LHCN-M2 (cell line): ENCODE measurements at regions not wholly inside any gene's neighbourhood (a gene's known extent, or its start where the extent isn't known, plus 50 kb on each side); places are given as distances from the start of the nearest gene placed in this dataset.

Experiments
- DNase-seq: peaks from one replicate; pipeline ENCODE4 v3.0.0-alpha.2; 2012; ENCODE audit warnings: low read depth

- DNase-seq: no peak
Measured at GRCh38 chr10:90399782-90400181, 458.1 kb downstream of the HTR7 start.

GRCh38 chr10:90403211-90404000, 454.4 kb downstream of the HTR7 start:
- DNase-seq: no peak

GRCh38 chr10:90407131-90407530, 450.7 kb downstream of the HTR7 start:
- peak; percentile 51 for DNase-seq

DNA sequence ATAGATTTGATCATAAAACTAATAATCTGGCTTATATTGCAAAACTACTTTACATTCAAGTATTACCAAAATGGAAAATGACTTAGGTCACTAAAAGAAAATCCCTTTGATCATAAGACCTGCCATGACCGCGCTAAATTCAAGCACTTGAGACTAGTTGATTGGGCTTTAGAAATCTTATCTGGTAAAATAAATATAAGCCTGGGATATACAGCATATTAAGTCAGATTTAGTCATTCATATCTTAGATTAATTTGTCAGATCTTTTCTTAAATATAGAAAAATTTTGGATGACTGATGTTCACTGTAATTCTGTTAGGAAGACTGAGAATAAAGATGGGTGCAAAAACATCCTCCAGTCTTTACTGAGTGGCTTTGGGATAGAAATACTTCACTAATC, 450.0 kb downstream of the HTR7 start:
- no peak for DNase-seq

GRCh38 chr10:90412582-90412981, 445.3 kb downstream of the HTR7 start:
- DNase-seq: no peak

DNA sequence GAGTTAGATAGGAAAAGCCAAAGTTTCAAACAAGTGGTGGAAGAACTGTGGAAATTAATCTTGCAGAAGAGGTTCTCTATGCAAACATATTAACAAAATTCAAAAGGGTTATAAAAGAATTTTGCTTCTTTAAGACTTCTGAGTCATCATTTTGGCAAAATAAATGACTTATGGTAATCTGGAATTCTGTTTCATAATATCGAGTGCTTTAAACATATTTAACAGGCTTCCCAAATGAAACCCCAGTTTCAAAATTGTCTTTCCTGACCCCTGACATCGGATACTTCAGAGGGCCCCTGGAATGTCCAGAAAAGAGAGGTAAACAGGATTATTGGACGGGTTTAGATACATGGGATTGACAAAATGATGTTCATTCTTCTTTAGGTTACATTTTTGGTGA, 444.6 kb downstream of the HTR7 start:
- DNase-seq: peak; percentile 26

DNA sequence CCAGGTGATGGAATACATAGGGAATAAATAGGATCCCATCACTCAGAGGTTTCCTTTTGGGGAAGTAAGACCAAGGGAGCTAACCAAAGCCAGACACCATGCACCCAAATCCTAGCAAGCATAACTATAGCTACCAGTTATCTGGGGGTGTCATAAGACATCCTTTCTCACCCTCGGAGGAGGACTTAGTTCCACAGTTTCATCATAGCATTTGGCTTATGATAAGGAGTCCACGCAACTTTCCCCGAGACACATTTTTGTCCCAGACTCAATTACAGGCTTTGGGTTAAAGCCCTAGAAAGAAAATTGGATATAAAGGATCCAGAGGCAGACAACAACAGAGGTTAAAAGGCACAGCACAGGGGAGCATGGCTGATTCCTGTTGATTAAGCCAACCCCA, 442.9 kb downstream of the HTR7 start:
- no peak for DNase-seq

GRCh38 chr10:90417029-90417428, 440.8 kb downstream of the HTR7 start:
- DNase-seq: peak; percentile 64

- no peak for DNase-seq
Measured at GRCh38 chr10:90417476-90418210, 440.2 kb downstream of the HTR7 start.

DNA sequence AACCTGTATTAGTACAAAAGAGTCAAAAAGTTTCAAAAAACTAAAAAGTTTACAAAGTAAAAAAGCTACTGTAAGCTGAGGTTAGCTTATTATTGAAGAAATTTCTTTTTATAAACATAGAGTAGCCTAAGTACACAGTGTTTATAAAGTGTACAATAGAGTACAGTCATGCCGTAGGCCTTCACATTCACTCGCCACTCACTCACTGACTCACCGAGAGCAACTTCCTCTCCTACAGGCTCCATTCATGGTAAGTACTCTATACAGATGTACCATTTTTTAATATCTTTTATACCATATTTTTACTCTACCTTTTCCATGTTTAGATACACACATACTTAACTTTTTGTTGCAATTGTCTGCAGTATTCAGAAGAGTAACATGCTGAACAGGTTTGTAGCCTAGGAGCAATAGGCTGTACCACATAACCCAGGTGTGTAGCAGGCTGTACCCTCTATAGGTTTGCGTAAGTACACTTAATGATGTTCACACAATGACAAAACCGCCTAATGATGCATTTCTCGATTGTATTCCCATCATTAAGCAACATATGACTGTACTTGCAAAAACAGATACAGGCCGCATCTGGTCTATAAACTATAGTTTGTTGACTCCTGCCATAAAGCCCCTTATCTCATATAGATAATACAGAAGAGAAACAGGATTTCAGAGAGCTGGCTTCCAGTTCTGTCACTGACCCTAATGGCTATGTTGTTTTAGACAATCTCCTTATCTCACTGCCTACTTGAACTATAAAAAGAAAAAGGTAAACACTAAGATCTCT, 438.8 kb downstream of the HTR7 start:
- peak; percentile 76 for DNase-seq

DNA sequence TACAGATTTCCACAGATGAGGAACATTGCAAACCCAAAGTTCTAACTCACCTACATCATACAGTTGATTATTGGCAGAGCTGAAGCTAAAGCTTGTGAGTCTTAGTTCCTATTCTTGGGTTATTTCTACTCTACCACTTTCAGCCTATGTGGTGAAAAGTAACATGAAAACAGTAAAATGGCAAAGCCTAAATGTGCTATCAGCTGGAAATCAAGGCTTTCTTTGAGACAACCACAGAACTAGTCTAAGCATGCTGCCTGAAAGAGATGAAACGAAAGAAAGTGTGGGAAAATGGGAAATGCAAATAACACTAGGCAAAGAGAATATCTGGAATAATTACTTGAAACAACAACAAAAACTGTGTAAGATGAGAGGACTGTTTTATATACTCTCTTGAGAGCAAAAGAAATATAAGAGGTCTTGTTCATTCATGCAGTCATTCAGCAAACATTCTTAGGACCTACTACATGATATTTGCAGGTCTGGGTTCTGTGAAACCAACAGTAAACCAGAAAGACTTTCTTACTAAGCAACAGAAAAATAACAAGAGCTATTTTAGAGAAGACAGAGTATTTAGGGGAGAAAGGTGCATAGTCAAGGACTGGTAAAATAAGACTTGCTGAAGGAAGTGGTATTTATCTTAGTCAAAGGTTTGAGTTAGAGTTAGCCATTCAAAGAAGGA, 437.1 kb downstream of the HTR7 start:
- DNase-seq: no peak

DNA sequence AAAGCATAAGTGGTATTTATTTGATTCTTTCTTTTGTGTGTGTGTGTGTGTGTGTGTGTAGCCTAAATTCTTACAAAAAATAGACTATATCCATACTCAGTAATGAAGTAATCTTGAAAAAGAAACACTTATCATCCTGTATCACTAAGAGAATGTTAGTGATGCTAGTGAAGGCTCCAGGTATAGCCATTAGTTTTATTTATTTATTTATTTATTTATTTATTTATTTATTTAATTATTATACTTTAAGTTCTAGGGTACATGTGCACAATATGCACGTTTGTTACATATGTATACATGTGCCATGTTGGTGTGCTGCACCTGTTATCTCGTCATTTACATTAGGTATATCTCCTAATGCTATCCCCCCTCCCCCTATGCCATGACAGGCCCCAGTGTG, 436.0 kb downstream of the HTR7 start:
- DNase-seq: no peak

- DNase-seq: peak; percentile 52
Measured at GRCh38 chr10:90424730-90425129, 433.1 kb downstream of the HTR7 start.

DNA sequence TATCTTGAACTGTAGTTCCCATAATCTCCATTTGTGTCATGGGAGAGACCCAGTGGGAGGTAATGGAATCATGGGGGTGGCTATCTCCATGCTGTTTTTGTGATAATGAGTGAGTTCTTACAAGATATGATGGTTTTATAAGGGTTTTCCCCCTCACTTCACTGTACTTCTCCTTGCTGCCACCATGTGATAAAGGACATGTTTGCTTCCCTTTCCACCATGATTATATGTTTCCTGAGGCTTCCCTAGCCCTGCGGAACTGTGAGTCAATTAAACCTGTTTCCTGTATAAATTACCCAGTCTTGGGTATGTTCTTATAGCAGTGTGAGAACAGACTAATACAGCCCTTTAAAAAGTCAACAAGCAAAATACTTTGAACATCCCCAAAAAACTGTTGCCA, 427.7 kb downstream of the HTR7 start:
- DNase-seq: no peak

GRCh38 chr10:90432866-90433265, 425.0 kb downstream of the HTR7 start:
- DNase-seq: no peak

GRCh38 chr10:90435296-90435695, 422.5 kb downstream of the HTR7 start:
- DNase-seq: no peak

DNA sequence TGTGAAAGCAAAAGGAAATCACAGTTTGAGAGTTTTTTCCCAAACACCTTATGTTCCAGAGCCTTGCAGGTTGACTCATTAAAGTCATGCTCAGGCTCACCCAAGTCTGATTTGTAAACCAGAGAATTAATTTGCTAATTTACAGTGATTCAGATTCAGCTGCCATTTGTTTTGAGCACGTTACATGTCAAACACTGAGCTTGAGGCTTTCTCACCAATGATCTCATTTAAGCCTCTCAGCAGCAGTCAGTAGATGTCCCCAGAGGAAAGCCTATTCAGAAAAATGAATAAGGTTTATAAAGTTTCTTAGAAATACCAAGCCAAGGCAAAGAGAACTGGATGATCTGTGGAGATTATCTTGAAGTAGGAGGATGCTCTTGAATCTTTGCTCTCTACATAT, 420.4 kb downstream of the HTR7 start:
- DNase-seq: peak; percentile 31

- no peak for DNase-seq
Measured at GRCh38 chr10:90440870-90441269, 417.0 kb downstream of the HTR7 start.

GRCh38 chr10:90443342-90443741, 414.5 kb downstream of the HTR7 start:
- peak; percentile 21 for DNase-seq

- DNase-seq: no peak
Measured at GRCh38 chr10:90447831-90448230, 410.0 kb downstream of the HTR7 start.

DNA sequence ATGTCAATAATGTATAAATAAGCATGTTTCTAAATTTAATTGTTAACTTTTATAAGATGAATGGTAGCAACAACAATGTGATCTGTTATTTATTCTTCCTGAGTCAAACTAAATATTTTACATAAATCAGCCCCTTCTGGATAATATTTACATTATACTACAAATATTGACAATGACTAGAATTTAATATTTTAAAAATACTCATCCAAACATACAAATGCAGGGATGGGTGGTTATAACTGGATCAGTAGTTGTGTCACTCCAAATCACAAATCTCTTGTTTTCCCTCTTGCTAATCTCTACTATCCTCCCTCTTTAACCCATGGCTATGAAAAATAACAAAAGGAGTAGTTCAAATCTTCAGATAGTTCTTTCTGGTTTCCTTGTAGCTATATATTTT, 407.0 kb downstream of the HTR7 start:
- DNase-seq: peak; percentile 2

DNA sequence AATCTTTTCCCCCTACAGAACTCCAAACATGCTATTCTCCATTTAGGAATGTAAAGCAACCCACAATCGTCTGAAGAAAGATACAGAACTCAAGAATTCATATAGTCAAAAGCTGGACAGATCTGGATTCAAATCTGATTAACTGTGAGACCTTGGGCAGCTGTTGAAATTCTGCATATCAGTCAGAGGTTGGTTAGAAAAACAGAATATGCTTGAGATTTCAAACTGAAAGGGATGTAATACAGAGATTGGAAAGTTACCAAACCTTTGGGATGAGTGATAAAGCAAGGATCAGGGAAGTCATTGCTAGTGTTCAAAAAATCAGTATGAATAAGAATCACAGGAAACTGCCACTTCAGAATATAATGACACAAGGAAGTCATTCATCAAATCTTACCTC, 406.6 kb downstream of the HTR7 start:
- DNase-seq: peak; percentile 58
